BLaER1 (cell line): ENCODE measurements at regions not wholly inside any gene's neighbourhood (a gene's known extent, or its start where the extent isn't known, plus 50 kb on each side); places are given as distances from the start of the nearest gene placed in this dataset.
"Not testable (repeated sequence)": the region's sequence is repeated elsewhere in the genome, so short reads cannot be mapped to it uniquely, and the experiment has no call there.

Experiments used
- H3K27ac ChIP-seq: shearing (Covaris generic); formaldehyde crosslinking; 2 replicates; pipeline ENCODE4 v1.8.1; 2022
- H3K27me3 ChIP-seq: shearing (Covaris generic); formaldehyde crosslinking; 2 replicates; pipeline ENCODE4 v1.8.1; 2022
- H3K36me3 ChIP-seq: shearing (Covaris generic); formaldehyde crosslinking; 2 replicates; pipeline ENCODE4 v1.8.1; 2022
- H3K4me1 ChIP-seq: shearing (Covaris generic); formaldehyde crosslinking; 2 replicates; pipeline ENCODE4 v1.8.1; 2022
- H3K4me2 ChIP-seq: shearing (Covaris generic); formaldehyde crosslinking; 2 replicates; pipeline ENCODE4 v1.8.1; 2022
- H3K4me3 ChIP-seq: shearing (Covaris generic); formaldehyde crosslinking; 2 replicates; pipeline ENCODE4 v1.8.1; 2022
- H3K9ac ChIP-seq: shearing (Covaris generic); formaldehyde crosslinking; 2 replicates; pipeline ENCODE4 v1.8.1; 2022
- H3K9me3 ChIP-seq: shearing (Covaris generic); formaldehyde crosslinking; 2 replicates; pipeline ENCODE4 v1.8.1; 2022
- H4K20me1 ChIP-seq: shearing (Covaris generic); formaldehyde crosslinking; 2 replicates; pipeline ENCODE4 v1.8.1; 2022
- Cebpa-rat ChIP-seq: shearing (Covaris generic); IDR thresholded peaks from 2 replicates; pipeline ENCODE4 v1.8.1; 2022

DNA sequence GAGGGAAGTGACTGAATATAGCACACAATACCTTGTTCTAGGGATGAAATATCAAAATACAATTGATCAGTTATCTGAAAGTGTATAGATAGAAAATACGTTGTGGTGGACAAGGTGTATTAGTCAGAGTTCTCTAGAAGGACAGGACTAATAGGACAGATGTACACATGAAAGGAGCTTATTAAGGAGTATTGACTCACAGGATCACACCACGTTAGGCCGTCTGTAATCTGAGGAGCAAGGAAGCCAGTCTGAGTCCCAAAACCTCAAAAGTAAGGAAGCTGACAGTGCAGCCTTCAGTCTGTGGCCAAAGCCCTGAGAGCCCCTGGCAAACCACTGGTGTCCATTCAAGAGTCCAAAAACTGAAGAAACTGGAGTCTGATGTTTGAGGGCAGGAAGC is 406.1 kb downstream of the MDFIC start:
- no peaks in the 10 kb centered on the region for H4K20me1 ChIP-seq
- H3K9me3 ChIP-seq, result no peaks in the 10 kb centered on the region
- no peak overlapping the region for H3K27ac ChIP-seq
- H3K4me3 ChIP-seq, result no peak overlapping the region
- H3K9ac ChIP-seq, result no peak overlapping the region
- H3K27me3 ChIP-seq, result no peaks in the 10 kb centered on the region
- H3K36me3 ChIP-seq, result no peaks in the 10 kb centered on the region
- H3K4me2 ChIP-seq, result no peak overlapping the region
- H3K4me1 ChIP-seq, result no peaks in the 10 kb centered on the region
- TF ChIP-seq Cebpa-rat, result no peak

GRCh38 chr7:115327326-115327725 is 405.4 kb downstream of the MDFIC start:
- no peak overlapping the region for H3K27ac ChIP-seq
- no peak overlapping the region for H3K4me2 ChIP-seq
- no peaks in the 10 kb centered on the region for H3K4me1 ChIP-seq
- H3K36me3 ChIP-seq, result no peaks in the 10 kb centered on the region
- no peak overlapping the region for H3K9ac ChIP-seq
- H3K9me3 ChIP-seq, result no peaks in the 10 kb centered on the region
- no peaks in the 10 kb centered on the region for H4K20me1 ChIP-seq
- no peak for TF ChIP-seq Cebpa-rat
- no peaks in the 10 kb centered on the region for H3K27me3 ChIP-seq
- no peak overlapping the region for H3K4me3 ChIP-seq

DNA sequence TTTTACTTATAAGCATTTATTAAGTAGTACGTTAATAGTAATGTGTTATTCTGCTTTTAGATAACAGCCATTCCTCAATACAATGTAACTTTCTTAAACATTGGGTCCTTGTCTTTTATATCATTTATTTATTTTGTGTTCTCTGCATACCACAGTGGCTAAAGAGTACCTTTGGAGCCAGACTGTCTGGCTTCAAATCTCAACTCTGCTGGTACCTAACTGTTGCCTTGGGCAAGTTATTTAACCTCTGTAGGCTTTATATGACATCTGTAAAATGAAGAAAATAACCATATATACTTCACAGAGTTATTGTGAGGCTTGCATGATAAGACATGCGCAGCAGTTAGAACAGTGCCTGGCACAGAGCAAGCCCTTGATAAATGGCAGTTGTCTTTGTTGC is 397.6 kb downstream of the MDFIC start:
- Histone ChIP-seq H3K4me2 (no peak overlapping the region), H4K20me1 (no peaks in the 10 kb centered on the region), H3K9me3 (no peaks in the 10 kb centered on the region), H3K9ac (no peak overlapping the region), H3K27ac (no peak overlapping the region), H3K27me3 (no peaks in the 10 kb centered on the region), H3K4me3 (no peak overlapping the region), H3K36me3 (no peaks in the 10 kb centered on the region), H3K4me1 (no peaks in the 10 kb centered on the region)
- TF ChIP-seq Cebpa-rat, result no peak

GRCh38 chr7:115310316-115310715 is 388.4 kb downstream of the MDFIC start:
- not testable (repeated sequence) for H3K36me3 ChIP-seq, H3K9me3 ChIP-seq, H3K9ac ChIP-seq, H3K4me1 ChIP-seq, H3K27me3 ChIP-seq, H3K4me2 ChIP-seq, H3K27ac ChIP-seq, H4K20me1 ChIP-seq, H3K4me3 ChIP-seq

DNA sequence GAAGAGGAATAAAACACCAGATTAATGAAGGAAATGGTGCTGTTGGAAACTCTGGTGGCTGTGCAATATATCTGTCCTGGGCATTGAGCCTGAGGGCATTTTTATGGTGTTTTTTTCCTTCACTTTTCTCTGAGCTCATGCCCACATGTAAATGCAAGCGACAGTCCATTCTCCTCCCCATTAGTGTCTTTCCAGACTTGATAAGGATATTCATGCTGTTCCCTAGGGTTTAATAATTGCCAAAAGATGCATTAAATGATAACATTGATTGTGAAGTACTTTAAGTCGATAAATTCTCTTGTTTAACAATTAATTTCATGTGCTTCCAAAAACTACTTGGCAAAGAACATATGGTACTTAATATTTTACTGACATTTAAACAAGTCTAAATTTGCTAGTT is 384.7 kb downstream of the MDFIC start:
- Histone ChIP-seq H3K4me3 (no peak overlapping the region), H4K20me1 (no peaks in the 10 kb centered on the region), H3K27ac (no peak overlapping the region), H3K4me2 (no peak overlapping the region), H3K27me3 (no peaks in the 10 kb centered on the region), H3K9me3 (no peaks in the 10 kb centered on the region), H3K9ac (no peak overlapping the region), H3K4me1 (no peaks in the 10 kb centered on the region), H3K36me3 (no peaks in the 10 kb centered on the region)
- TF ChIP-seq Cebpa-rat, result no peak

DNA sequence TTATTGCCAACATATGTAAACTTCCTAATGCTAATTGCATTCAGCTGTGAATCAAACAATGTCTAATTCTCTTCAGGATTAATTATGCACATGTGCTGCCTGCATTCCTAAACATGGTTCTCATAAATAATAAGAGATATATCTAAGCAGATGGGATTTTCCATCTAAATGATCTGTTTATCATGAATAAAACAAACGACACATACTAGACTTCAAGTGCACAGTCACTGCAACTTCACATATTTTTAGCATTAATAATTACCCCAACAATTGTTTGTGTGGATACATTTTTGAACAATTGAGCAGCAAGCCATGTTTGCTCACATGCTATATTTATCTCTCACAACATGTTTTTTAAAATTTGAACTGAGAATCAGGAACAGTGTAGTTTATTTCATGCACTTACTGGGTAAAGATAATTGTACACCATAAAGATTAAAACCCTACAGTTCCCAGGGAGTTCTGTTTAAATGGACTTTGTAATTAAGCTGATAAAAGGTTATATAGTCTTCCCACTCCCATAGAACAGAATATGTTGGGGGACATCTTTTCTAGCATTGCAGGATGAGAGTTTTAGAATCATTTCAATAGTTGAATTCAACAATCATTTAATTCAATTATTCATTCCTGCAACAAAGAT is 378.5 kb downstream of the MDFIC start:
- no peak overlapping the region for H3K4me2 ChIP-seq
- no peaks in the 10 kb centered on the region for H3K27me3 ChIP-seq
- no peaks in the 10 kb centered on the region for H3K9me3 ChIP-seq
- no peaks in the 10 kb centered on the region for H3K4me1 ChIP-seq
- no peak overlapping the region for H3K27ac ChIP-seq
- H3K36me3 ChIP-seq, result no peaks in the 10 kb centered on the region
- no peak for TF ChIP-seq Cebpa-rat
- H3K9ac ChIP-seq, result no peak overlapping the region
- no peaks in the 10 kb centered on the region for H4K20me1 ChIP-seq
- no peak overlapping the region for H3K4me3 ChIP-seq

DNA sequence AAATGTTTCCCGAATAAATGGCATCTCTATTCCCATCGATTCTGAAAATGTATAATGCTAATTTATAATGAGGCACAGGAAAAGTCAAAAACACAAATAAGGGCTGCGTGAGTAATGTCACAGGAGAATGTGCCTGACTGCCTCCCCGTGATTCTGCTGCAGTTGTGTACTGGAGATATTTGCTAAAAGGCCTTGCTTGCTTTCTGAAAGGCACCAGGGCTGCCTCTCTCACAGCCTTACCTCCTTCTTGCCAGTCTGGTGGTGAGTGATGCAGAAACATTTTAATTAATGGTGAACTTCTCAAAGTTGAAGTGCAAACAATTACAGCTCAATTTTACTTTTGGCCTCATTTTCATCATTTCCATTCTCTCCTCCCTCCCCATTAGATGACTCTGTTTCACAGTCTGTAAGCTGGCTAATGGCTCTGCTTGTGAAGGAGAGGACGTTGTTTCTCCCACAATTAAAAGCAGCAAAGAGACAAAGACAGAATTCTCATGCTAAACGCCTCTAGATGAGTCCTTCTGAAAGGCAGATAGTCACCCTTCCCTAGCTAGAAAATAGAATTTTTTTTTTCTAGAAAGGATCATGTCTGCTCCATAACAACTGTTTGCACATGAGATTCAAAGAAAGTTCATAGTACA is 377.6 kb downstream of the MDFIC start:
- no peaks in the 10 kb centered on the region for H4K20me1 ChIP-seq
- H3K4me3 ChIP-seq, result no peak overlapping the region
- no peaks in the 10 kb centered on the region for H3K36me3 ChIP-seq
- no peak overlapping the region for H3K27ac ChIP-seq
- H3K9ac ChIP-seq, result no peak overlapping the region
- H3K9me3 ChIP-seq, result no peaks in the 10 kb centered on the region
- H3K27me3 ChIP-seq, result no peaks in the 10 kb centered on the region
- H3K4me2 ChIP-seq, result no peak overlapping the region
- H3K4me1 ChIP-seq, result no peaks in the 10 kb centered on the region
- no peak for TF ChIP-seq Cebpa-rat

GRCh38 chr7:115297656-115298055 is 375.8 kb downstream of the MDFIC start:
- Histone ChIP-seq H3K36me3 (no peaks in the 10 kb centered on the region), H4K20me1 (no peaks in the 10 kb centered on the region), H3K4me3 (no peak overlapping the region), H3K4me1 (no peaks in the 10 kb centered on the region), H3K9me3 (no peaks in the 10 kb centered on the region), H3K4me2 (no peak overlapping the region), H3K27ac (no peak overlapping the region), H3K9ac (no peak overlapping the region), H3K27me3 (no peaks in the 10 kb centered on the region)
- no peak for TF ChIP-seq Cebpa-rat

- H3K9ac ChIP-seq, result no peak overlapping the region
Observed at GRCh38 chr7:115293628-115294240, 371.8 kb downstream of the MDFIC start.

DNA sequence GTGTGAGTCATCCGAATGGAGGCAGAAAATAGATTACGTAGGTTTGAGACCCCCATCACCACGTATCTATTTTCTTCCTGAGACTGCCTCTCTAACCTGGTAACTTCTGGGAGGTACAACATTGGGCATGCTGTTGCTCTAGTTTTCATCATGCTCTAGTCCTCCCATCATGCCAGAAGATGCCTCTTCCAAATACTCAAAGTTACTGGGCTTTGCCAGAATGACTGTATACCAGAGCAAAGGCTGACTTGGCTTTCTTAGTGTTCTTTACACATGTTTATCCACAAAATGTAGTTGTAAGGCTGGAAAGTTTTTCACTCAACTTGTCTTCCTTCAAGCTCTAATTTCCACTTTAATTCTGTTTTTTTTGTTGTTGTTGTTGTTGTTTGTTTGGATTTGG is 370.5 kb downstream of the MDFIC start:
- Histone ChIP-seq H3K4me2 (no peak overlapping the region), H4K20me1 (no peaks in the 10 kb centered on the region), H3K4me1 (no peaks in the 10 kb centered on the region), H3K36me3 (no peaks in the 10 kb centered on the region), H3K9ac (no peak overlapping the region), H3K4me3 (no peak overlapping the region), H3K9me3 (no peaks in the 10 kb centered on the region), H3K27ac (no peak overlapping the region), H3K27me3 (no peaks in the 10 kb centered on the region)
- no peak for TF ChIP-seq Cebpa-rat

More at GRCh38 chr7:115293628-115294240, 371.8 kb downstream of the MDFIC start:
- no peaks in the 10 kb centered on the region for H3K36me3 ChIP-seq
- H3K4me2 ChIP-seq, result no peak overlapping the region
- no peak overlapping the region for H3K4me3 ChIP-seq
- no peaks in the 10 kb centered on the region for H4K20me1 ChIP-seq
- no peak overlapping the region for H3K27ac ChIP-seq
- no peak for TF ChIP-seq Cebpa-rat
- H3K9me3 ChIP-seq, result no peaks in the 10 kb centered on the region
- no peaks in the 10 kb centered on the region for H3K4me1 ChIP-seq
- no peaks in the 10 kb centered on the region for H3K27me3 ChIP-seq
